ENCODE measurements at regions not wholly inside any gene's neighbourhood (a gene's known extent, or its start where the extent isn't known, plus 50 kb on each side); places are given as distances from the start of the nearest gene placed in this dataset.

- TF ChIP-seq, protein P1, sequence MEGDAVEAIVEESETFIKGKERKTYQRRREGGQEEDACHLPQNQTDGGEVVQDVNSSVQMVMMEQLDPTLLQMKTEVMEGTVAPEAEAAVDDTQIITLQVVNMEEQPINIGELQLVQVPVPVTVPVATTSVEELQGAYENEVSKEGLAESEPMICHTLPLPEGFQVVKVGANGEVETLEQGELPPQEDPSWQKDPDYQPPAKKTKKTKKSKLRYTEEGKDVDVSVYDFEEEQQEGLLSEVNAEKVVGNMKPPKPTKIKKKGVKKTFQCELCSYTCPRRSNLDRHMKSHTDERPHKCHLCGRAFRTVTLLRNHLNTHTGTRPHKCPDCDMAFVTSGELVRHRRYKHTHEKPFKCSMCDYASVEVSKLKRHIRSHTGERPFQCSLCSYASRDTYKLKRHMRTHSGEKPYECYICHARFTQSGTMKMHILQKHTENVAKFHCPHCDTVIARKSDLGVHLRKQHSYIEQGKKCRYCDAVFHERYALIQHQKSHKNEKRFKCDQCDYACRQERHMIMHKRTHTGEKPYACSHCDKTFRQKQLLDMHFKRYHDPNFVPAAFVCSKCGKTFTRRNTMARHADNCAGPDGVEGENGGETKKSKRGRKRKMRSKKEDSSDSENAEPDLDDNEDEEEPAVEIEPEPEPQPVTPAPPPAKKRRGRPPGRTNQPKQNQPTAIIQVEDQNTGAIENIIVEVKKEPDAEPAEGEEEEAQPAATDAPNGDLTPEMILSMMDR (IDR thresholded peaks at IDR 0.05) = no peak
- no peak for TF ChIP-seq POLR2A (IDR thresholded peaks at IDR 0.05)
Measured at GRCh38 chr2:188878716-188879115, 95.5 kb upstream of the COL3A1 start.
